Heart right ventricle (tissue), 16 donors: ENCODE measurements at regions not wholly inside any gene's neighbourhood (a gene's known extent, or its start where the extent isn't known, plus 50 kb on each side); places are given as distances from the start of the nearest gene placed in this dataset.
A peak's percentile ranks its signal among the peaks of the same experiment; 100 is the strongest.

ENCODE experiments used
- ATAC-seq, 8 donors: fragments of 200-7000 bp; cut with Tn5 transposase; one replicate each; pipeline ENCODE4 v1.9.1; 2020; ENCODE audit warnings: mild to moderate bottlenecking in 8 of 8, moderate library complexity in 8 of 8, moderate number of reproducible peaks in 1 of 8
- DNase-seq, 2 donors: peaks; one replicate each; pipeline ENCODE4 v3.0.0-alpha.2; 2020
- H3K27ac ChIP-seq, 10 donors: fragments of 200-600 bp; sonication (generic) in 2 of 10; one replicate each; pipeline versions ENCODE4 v1.5.0 to v1.8.0; 2020 to 2022; ENCODE audit warnings: mild to moderate bottlenecking in 3 of 10
- H3K27me3 ChIP-seq, 7 donors: fragments of 200-600 bp; one replicate each; pipeline ENCODE4 v1.8.0; 2021 to 2022; ENCODE audit warnings: mild to moderate bottlenecking in 2 of 7
- H3K36me3 ChIP-seq, 9 donors: fragments of 200-600 bp; sonication (generic) in 1 of 9; one replicate each; pipeline versions ENCODE4 v1.5.0 to v1.8.0; 2020 to 2022; ENCODE audit warnings: mild to moderate bottlenecking in 2 of 9
- H3K4me1 ChIP-seq, 9 donors: fragments of 200-600 bp; sonication (generic) in 1 of 9; one replicate each; pipeline versions ENCODE4 v1.5.0 to v1.8.0; 2020 to 2022; ENCODE audit warnings: mild to moderate bottlenecking in 4 of 9
- H3K4me3 ChIP-seq, 10 donors: fragments of 200-600 bp; sonication (generic) in 2 of 10; one replicate each; pipeline versions ENCODE4 v1.5.0 to v1.8.0; 2020 to 2022; ENCODE audit warnings: mild to moderate bottlenecking in 7 of 10, moderate library complexity in 2 of 10
- H3K9me3 ChIP-seq, 11 donors: fragments of 200-600 bp in 10 of 11; sonication (generic) in 2 of 11; one replicate each; pipeline versions ENCODE4 v1.5.0 to v1.8.0; 2013 to 2022; ENCODE audit warnings: mild to moderate bottlenecking in 2 of 11, control low read depth in 1 of 11, moderate library complexity in 1 of 11
- WGBS, 2 donors: extraction: QIAGEN DNeasy Blood & Tissue Kit; methylation state at CpG; one replicate each; pipeline ENCODE4 v1.1.7; 2013; ENCODE audit warnings: inconsistent platforms in 1 of 2; 5-methylcytosine and 5-hydroxymethylcytosine counted together
- intact Hi-C, 10 donors: fragments of 100-400 bp; cut with DNase I; formaldehyde crosslinking; loops; one replicate each; pipeline versions ENCODE4 v1.11.1 to v1.14.2; 2022
- TF ChIP-seq, protein P1 (sequence below), 9 donors: fragments of 200-600 bp; sonication (generic) in 2 of 9; IDR thresholded peaks; one replicate each; pipeline versions ENCODE4 v1.5.0 to v1.8.0; 2021 to 2022; ENCODE audit warnings: antibody characterized with exemption in 9 of 9, mild to moderate bottlenecking in 5 of 9, moderate library complexity in 1 of 9
- donor health status: Arrhythmogenic right ventricular cardiomyopathy.
- donor health status: ischemic (EF 13 %, LVEDD 7.1; RV severe dilation, severe dysfunction).
- donor health status: healthy with polysubstance abuse.
- donor health status: DM: no; HTN: yes; CAD: no.
- donor health status: DM: no; HTN: no; CAD: no.
- donor health status: ischemic (EF 25% LVEDD 6.9; RV normal size, moderate dysfunction).
- donor health status: ischemic (EF 25% LVEDD 5.7; RV mildly dilated, moderate dysfunction).
- donor health status: healthy.
- donor health status: DM: yes; HTN: yes; CAD: no.
- donor health status: Ischemic cardiomyopathy.
- donor health status: ischemic (EF 35%, LVEDD 5.7; RV mildly dilated, moderate dysfunction).
- donor health status: nonischemic (EF 11% LVEDD 7.7; RV severe dilation, severe dysfunction).
- donor health status: DM: yes; HTN: yes; CAD: no.
- donor health status: PGD.
- donor health status: ischemic (EF 29% LVEDD 5.4; RV normal size, mild dysfunction).
- donor health status: nonischemic (EF 23%, LVEDD 6.1; RV moderate dilation, normal function).

DNA sequence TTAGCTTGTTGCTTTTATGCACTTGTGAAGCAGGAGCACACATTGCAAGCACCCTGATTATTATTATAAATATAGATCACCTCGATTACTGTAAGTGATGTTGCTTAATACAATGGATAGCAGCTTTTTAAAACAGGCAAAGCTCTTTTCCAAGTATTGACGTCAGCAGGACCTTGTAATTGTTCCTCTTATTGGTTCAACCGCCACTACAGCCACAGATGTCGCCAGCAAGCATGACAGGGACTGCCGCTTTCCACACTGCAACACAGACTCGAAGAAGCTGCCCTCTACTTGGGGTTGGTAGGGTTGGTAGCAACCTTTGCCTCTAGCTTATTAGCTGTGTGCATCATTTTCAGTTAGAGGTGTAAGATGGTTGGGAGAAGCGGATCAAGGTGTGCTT lies 167.6 kb downstream of the ZNF365 start:
- DNase-seq = peak in 1 of 2 donors; percentile 14
- ATAC-seq = peak in 6 of 8 donors; percentile 24 to 67 (median 45)
- Histone ChIP-seq H3K27me3 (no peaks in the 10 kb centered on the region), H3K4me3 (no peak overlapping the region), H3K4me1 (peaks cover 0 to 51% (median 6%) of the 10 kb centered on the region in 9 donors), H3K36me3 (no peaks in the 10 kb centered on the region), H3K27ac (peak overlapping the region in 1 of 10 donors; percentile 72), H3K9me3 (no peaks in the 10 kb centered on the region)
- TF ChIP-seq, protein P1, sequence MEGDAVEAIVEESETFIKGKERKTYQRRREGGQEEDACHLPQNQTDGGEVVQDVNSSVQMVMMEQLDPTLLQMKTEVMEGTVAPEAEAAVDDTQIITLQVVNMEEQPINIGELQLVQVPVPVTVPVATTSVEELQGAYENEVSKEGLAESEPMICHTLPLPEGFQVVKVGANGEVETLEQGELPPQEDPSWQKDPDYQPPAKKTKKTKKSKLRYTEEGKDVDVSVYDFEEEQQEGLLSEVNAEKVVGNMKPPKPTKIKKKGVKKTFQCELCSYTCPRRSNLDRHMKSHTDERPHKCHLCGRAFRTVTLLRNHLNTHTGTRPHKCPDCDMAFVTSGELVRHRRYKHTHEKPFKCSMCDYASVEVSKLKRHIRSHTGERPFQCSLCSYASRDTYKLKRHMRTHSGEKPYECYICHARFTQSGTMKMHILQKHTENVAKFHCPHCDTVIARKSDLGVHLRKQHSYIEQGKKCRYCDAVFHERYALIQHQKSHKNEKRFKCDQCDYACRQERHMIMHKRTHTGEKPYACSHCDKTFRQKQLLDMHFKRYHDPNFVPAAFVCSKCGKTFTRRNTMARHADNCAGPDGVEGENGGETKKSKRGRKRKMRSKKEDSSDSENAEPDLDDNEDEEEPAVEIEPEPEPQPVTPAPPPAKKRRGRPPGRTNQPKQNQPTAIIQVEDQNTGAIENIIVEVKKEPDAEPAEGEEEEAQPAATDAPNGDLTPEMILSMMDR (IDR thresholded peaks at IDR 0.05) = no peak
- intact Hi-C loops = no loop called here
- WGBS, 2 donors = 64 to 75% methylated on average over 7 of the region's 7 CpGs

DNA sequence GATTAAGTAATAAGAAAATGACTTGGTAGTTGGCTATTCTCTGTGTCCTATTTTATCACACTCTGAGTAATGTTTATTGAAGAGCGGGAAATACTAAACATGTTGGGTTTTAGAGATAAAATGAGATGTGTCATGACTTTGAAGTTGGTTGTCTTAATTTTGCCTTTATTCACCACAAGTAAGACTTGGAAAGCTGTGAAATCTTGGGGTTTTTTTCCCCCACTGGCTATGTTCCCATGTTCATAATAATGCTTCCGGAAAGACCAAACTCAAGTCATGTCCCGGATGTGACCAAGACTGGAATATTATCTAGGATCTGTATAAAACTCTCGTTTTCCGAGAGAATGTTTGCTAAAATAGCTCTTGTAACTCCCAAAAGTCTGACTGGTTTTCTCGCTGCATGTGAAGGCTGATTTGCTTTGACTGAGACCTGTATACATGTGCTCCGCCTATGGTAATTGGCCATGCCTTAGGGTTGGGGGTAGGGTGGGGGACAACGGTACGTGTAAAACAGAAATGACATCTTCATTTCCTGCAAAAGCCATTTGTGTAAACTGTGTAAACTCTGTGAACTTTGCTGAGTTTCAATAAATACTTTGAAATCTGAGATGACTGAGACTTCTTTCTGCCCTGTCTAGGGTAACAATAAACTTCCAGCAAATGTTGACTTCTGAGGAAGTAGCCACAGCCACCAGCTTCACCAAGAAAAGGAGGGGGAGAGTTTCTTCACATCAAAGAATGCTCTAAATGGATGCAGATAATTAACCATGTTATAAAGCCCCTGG lies 169.6 kb downstream of the ZNF365 start:
- ATAC-seq (no peak), DNase-seq (no peak)
- Histone ChIP-seq H3K9me3 (no peaks in the 10 kb centered on the region), H3K27ac (peak overlapping the region in 1 of 10 donors; percentile 80), H3K4me1 (peaks cover 0 to 51% (median 6%) of the 10 kb centered on the region in 9 donors), H3K27me3 (no peaks in the 10 kb centered on the region), H3K4me3 (no peak overlapping the region), H3K36me3 (no peaks in the 10 kb centered on the region)
- WGBS, 2 donors = 72 to 82% methylated on average over 9 of the region's 9 CpGs
- intact Hi-C loops = no loop called here
- TF ChIP-seq, protein P1 (IDR thresholded peaks at IDR 0.05) = no peak

DNA sequence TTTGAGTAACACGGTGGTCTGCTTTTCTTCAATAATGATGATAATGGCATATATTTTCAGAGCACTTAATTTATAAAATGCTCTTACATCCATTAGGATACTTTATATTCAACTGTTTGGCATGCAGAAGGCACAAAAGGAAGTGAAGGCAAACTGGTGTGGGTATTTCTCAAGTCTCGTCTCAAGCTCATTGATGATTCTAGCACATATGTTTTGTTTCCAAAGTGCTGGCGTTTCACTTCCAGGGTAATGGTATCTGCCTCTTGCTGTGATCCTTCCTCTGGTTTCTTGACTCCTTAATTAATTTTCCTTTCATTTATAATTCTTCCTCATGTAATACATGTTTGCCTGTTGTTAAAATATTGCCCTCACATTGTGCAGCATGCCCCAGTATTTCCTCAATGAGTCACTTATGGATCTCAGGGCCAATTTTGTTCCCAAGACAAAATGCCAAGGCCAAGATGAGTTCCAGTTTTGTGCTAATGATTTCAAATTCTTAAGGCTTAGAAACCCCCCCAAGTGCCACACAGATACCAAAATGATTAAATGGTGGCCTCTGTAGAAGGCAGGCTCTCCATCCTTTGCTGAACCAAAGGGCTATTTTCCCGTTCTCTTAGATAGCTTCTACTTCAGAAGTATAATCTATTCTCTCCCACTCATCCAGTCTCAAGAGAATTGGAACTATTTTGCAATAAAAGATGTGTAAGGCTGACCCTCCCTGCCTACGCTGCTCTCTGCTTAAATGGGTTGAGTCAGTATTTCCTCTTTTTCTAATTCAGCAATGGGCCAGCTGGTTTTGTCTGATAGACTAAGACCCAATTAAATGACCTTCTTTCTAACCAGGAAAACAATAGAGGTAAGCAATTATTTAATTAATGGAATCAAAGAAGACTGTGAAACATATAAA lies 171.2 kb downstream of the ZNF365 start:
- peak in 1 of 2 donors; percentile 27 for DNase-seq
- 68 to 69% methylated on average over 5 of the region's 5 CpGs for WGBS, 2 donors
- Histone ChIP-seq H3K27ac (peak overlapping the region in 7 of 10 donors; percentile 11 to 80 (median 47)), H3K4me1 (peaks cover 0 to 43% (median 6%) of the 10 kb centered on the region in 9 donors), H3K9me3 (no peaks in the 10 kb centered on the region), H3K4me3 (no peak overlapping the region), H3K36me3 (no peaks in the 10 kb centered on the region), H3K27me3 (no peaks in the 10 kb centered on the region)
- intact Hi-C loops = no loop called here
- peak; percentile 55 to 93 (median 84) for ATAC-seq
- TF ChIP-seq, protein P1 (IDR thresholded peaks at IDR 0.05) = no peak

DNA sequence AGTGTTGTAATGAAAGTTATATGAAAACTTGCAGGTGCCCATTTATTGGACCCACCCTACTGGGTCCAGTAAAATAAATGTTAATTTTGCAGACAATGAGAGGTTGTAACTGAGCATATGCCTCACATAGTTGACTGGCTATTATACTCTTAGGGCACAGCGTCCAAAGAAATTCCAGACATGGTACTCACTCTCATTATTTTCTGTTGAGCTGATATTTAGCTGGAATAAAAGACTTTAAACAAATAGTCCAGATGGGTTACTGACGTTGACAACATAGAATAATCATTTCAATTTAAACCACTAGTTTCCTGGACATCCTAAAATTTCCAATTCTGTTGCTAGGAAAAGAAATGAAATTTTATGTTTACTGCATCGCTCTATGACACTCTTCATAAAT lies 174.5 kb downstream of the ZNF365 start:
- peaks cover 0 to 13% (median 0%) of the 10 kb centered on the region in 7 donors for H3K27me3 ChIP-seq
- 78 to 79% methylated on average over 3 of the region's 3 CpGs for WGBS, 2 donors
- peaks cover 0 to 2% (median 0%) of the 10 kb centered on the region in 11 donors for H3K9me3 ChIP-seq
- ATAC-seq = no peak
- no peaks in the 10 kb centered on the region for H3K36me3 ChIP-seq
- H3K4me1 ChIP-seq = peaks cover 0 to 27% (median 6%) of the 10 kb centered on the region in 9 donors
- no peak overlapping the region for H3K4me3 ChIP-seq
- intact Hi-C loops = no loop called here
- H3K27ac ChIP-seq = no peak overlapping the region
- DNase-seq = no peak
- TF ChIP-seq, protein P1 (IDR thresholded peaks at IDR 0.05) = no peak
